ENCODE measurements at regions not wholly inside any gene's neighbourhood (a gene's known extent, or its start where the extent isn't known, plus 50 kb on each side); places are given as distances from the start of the nearest gene placed in this dataset.

GRCh38 chr3:79983118-79983517, 215.3 kb upstream of the ROBO1 start:
- TF ChIP-seq CTCF (conservative IDR thresholded peaks at IDR 0.05) = no peak
- TF ChIP-seq ZFX (IDR thresholded peaks at IDR 0.05) = no peak
- H3K27ac ChIP-seq = no peak overlapping the region

- no peak for TF ChIP-seq CTCF (conservative IDR thresholded peaks at IDR 0.05)
- no peak for TF ChIP-seq ZFX (IDR thresholded peaks at IDR 0.05)
- no peak overlapping the region for H3K27ac ChIP-seq
Observed at GRCh38 chr3:79979990-79980389, 212.2 kb upstream of the ROBO1 start.

GRCh38 chr3:79976466-79976865, 208.7 kb upstream of the ROBO1 start:
- TF ChIP-seq ZFX (IDR thresholded peaks at IDR 0.05) = no peak
- H3K27ac ChIP-seq = no peak overlapping the region

GRCh38 chr3:79973917-79974595, 206.3 kb upstream of the ROBO1 start:
- H3K27ac ChIP-seq = no peak overlapping the region
- TF ChIP-seq CTCF (conservative IDR thresholded peaks at IDR 0.05) = no peak
- TF ChIP-seq ZFX (IDR thresholded peaks at IDR 0.05) = no peak

DNA sequence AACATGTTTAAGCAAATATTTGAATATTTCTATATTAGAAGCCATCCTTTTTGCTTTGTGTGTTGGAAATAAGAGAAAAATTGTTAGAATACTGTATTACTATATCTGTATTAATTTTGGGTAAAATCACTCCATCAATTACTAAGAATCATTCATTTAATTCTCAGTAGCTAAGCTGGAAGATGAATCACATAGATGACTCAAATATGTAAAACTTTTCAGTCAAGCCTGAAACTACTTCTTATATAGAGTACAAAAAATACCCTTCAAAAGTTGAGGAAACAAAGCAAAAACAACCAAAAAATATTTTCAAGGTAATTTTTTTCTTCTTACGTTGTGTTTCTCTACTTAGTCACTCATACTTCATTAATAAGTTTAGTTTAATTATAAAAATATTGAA, 205.7 kb upstream of the ROBO1 start:
- no peak overlapping the region for H3K27ac ChIP-seq
- no peak for TF ChIP-seq CTCF (conservative IDR thresholded peaks at IDR 0.05)
- no peak for TF ChIP-seq ZFX (IDR thresholded peaks at IDR 0.05)

- H3K27ac ChIP-seq = no peak overlapping the region
- TF ChIP-seq ZFX (IDR thresholded peaks at IDR 0.05) = no peak
- no peak for TF ChIP-seq CTCF (conservative IDR thresholded peaks at IDR 0.05)
Observed at GRCh38 chr3:79968418-79968817, 200.6 kb upstream of the ROBO1 start.

DNA sequence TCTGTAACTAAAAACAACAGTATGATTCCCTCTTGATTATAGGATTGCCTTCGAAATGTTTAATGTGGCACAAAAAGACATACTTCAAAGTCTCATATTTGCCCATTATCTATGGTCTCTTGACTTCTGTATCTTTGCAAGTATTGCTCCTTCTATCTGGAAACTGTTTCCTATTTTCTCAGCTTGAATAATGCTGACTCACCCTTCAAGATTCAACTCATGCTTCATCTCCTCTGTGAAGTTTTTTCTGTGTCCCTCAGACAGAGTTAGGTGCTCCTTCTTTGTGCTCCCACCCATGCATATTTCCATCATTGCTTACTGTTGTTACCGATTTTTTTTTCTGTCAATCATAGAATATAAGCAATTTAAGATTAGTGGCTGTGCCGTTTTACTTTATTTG, 192.8 kb upstream of the ROBO1 start:
- TF ChIP-seq ZFX (IDR thresholded peaks at IDR 0.05) = no peak
- H3K27ac ChIP-seq = no peak overlapping the region

GRCh38 chr3:79957066-79957465, 189.3 kb upstream of the ROBO1 start:
- TF ChIP-seq CTCF (conservative IDR thresholded peaks at IDR 0.05) (no peak), ZFX (IDR thresholded peaks at IDR 0.05) (no peak)
- H3K27ac ChIP-seq = no peak overlapping the region
